ENCODE measurements at regions not wholly inside any gene's neighbourhood (a gene's known extent, or its start where the extent isn't known, plus 50 kb on each side); places are given as distances from the start of the nearest gene placed in this dataset.
"Not testable (repeated sequence)": the region's sequence is repeated elsewhere in the genome, so short reads cannot be mapped to it uniquely, and the experiment has no call there.

DNA sequence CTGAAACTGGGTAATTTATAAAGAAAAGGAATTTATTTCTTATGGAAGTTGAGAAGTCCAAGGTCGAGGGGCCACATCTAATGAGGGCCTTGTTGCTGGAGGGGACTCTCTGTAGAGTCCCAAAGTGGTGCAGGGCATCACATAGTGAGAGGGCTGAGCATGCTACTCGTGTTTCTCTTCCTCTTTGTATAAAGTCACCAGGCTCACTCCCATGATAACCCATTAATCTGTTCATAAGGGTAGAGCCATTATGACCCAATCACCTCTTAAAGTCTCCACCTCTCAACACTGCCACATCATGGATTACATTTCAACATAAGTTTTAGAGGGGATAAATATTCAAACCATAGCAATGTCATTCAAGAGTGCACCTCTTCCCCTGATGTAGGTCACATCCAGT lies 79.1 kb upstream of the ATP2B1 start:
- DNase-seq, result no peak

- no peak for DNase-seq
These were observed 77.7 kb upstream of the ATP2B1 start for GRCh38 chr12:89786177-89786810.

DNA sequence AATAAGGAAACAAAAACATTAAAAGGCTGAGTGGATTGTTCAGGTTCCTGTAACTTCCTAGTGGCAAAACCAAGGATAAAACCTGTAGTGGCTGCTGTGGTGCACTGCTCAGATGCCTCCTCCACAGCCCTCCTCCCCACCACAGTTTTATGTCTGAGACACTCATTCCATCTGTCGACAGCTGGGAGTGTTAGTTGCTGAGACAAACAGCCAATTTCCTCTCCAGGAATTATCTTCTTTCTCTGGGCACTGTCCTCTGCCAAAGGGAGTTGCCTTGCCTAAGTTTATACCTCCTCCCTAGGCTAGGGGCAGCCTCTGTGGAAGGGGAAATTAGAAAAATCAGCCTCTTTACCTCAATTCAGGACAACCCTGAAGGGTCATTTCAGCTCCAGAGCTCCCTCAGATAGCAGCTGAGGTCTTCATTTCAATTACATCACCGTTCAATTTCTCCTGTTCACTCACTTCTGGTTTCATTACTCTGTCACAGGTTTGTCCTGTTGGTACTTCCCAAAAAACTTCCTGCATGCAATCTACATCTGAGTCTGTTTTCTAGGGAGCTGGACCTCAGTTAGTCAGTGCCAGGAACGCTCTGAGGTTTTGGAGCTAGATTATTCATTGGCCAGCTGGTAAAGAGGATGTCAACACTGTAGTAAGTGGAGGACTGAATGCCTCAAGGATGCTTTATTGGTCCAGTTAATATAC lies 74.9 kb upstream of the ATP2B1 start:
- no peak for DNase-seq

GRCh38 chr12:89782807-89783206 lies 74.2 kb upstream of the ATP2B1 start:
- no peak for DNase-seq

DNA sequence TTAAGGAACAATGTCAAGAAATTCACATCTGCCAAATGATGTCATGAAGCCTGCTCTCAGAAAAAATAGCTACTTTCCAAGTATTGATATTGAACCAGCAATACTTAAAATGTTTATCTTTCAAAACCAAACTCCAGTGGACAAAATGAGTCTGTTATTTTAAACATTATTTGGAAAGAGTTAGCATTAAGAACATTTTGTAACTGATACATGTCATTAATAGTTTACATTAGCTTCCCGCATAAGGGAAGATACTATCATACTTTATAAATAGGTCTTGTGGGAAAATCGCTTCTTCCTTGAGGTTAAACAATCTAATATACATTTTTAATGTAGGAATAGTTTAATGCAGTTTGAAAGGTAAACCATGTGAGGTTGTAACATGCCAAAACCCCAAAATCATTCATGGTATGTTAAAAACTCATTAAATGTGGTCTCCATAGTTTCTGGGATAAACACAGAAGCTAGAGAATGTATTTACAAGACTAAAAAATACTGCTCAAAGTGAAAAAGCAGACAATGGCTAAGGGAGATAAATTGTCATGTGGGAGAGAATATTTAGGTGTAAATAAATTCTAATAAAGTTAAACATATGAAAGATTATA lies 73.4 kb upstream of the ATP2B1 start:
- no peak for DNase-seq

- no peak for DNase-seq
These were observed 72.5 kb upstream of the ATP2B1 start for GRCh38 chr12:89781156-89781555.

DNA sequence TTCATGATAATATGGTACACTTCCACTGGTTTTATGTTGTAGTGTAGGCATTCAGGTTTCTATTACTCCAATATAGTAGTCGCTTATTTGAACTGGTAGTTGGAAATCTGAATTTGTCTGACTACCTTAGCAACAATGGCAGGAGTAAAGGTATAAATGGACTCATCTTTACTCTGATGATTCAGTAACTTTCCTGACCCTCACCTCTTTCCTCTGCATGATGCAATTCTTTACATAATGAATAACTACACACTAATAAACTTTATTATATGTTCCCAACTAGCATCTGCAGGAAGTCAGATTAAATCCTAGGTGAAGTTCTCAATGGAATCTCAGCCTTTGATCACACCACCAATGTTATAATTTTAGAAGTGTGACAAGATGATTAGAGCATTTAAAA lies 70.5 kb upstream of the ATP2B1 start:
- DNase-seq, result no peak

DNA sequence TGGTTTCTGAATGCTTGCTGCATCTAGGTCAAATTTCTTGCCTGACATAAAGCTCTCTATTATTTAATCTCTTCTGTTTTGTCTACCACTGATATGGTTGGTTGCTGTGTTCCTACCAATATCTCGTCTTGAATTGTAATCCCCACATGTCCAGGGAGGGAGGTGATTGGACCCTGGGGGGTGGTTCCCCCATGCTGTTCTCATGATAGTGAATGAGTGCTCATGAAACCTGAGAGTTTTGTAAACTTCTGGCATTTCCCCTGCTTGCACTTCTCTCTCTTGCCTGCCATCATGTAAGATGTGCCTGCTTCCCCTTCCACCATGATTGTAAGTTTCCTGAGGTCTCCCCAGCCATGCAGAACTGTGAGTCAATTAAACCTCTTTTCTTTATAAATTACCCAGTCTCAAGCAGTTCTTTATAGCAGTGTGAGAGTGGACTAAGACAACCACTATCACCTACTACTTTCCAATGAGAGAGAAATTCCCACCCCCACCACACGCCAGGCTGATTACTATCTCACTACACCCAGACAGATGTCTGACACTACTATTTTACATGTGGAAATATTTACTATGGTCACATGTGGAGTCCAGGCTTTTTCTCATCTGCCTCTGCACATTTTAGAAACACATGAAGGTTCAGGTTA lies 69.2 kb upstream of the ATP2B1 start:
- DNase-seq, result no peak

- DNase-seq, result no peak
These were observed 67.3 kb upstream of the ATP2B1 start for GRCh38 chr12:89775986-89776365.

DNA sequence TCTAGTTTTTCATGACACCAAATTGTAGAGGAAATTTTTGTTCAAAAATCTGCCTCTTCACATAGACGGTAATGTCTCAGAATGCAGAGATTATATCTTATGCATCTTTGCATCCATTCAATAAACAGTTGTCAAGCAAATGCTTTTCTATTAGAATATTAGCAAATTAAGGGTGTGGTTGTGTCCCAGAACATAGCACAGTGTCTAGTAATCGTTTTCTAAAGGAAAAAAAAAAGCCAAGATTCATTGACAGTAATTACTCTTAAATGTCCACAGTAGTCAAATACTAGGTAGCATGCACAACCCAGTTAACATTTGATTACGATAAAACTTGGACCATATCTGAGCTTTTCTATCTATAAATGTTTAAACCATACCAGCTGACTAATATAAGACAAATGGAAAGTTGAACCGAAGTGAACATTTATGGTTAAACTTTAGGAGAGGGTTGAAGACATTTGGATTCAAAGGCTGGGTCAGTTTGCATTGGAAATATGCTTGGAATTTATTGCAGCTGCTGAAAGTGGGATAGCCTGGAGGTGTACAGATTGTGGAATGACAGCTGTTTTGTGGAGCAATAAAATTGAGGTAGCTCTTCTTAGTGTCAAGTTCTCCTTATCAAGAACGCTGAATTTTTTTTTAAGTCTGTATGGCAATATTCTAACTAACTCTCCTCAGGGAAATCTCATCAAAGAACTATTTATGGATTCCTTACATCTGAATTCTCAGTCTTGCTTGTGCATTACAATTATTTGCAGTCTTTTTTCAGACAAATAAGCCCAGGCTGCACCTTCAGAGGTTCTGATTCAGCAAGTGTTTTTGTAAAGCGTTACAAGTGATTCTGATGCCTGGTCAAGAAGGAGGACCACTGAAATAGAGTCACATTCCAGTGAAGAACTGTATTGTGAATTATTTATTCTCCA lies 66.7 kb upstream of the ATP2B1 start:
- DNase-seq, result no peak

GRCh38 chr12:89774645-89775044 lies 66.0 kb upstream of the ATP2B1 start:
- no peak for DNase-seq

- no peak for DNase-seq
These were observed 61.8 kb upstream of the ATP2B1 start for GRCh38 chr12:89770391-89770790.

GRCh38 chr12:89769483-89769818 lies 60.8 kb upstream of the ATP2B1 start:
- DNase-seq, result no peak

DNA sequence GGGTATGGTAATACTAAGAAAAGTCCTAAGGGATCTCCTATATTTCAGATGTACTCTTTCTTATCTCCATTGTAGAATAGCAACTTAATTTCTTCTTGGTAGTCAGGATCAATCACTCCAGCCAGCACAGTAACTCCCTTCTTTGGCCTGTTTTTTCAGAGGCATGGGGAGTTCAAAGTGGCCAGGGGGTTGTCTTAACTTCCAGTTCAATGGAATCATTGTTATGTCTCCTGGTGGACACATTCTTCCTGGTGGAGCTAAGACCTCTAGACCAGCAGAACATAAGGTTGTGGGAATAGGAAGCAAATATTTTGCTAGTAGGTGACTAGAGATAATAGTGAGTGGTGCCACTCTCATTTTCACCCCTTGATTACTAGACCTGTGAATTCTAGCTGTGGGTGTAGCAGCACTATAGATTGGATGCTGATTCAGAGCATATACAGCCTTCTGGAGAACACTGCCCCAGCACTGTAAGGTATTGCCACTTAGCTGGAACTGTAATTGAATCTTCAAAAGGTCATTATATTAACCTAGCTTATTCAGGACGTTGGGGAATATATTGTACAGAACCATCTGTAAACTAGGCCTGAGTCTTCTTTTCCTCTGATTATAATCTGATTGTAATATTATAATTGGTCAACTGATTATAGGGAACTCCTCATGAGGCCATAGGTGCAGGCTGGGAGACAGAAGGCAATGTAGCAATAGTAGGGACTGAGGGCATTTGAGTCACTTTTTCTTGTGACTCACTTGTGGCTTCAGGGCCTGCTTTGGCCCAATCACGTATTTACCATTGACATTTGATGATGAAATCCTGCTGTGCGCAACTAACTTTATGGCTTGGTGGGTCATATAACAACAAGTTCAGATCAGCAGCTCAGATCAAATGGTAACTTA lies 60.2 kb upstream of the ATP2B1 start:
- DNase-seq, result no peak

DNA sequence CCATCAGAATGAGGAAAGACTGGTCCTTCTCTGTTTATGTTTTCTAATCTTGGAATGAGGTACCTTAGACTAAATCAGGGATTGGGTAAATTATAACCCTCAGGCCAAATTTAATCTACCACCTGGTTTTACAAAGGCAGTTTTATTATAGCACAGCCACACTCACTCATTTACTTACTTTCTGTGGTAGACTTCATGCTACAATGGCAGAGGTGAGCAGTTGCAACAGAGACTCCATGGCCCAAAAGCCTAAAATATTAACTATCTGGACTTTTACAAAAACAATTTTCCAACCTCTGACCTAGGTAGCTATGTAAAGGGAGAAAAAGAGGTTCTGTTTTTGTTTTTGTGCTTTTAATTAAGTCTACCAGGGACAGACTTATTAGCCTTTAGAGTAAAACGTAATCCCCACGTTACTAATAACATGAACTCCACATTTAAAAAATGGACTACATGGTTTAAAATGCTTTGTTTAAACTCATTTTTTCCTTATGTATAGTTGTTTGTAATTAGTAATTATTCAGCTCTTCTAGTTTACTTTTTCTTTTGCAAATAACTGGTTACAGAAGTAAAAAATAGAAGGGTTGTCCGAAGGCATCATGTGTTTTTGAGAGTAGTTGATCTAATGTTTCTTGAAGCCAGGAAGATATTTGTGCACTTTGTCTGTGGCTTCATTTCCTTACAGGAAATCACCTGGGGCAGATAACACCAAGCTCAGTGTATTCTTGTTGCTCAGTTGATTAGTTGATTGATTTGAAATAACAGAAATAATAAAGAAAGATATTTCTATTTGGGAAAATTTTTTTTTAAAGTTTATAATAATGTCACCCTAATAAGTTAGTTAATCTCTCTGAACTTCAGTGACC lies 57.6 kb upstream of the ATP2B1 start:
- DNase-seq, result no peak

DNA sequence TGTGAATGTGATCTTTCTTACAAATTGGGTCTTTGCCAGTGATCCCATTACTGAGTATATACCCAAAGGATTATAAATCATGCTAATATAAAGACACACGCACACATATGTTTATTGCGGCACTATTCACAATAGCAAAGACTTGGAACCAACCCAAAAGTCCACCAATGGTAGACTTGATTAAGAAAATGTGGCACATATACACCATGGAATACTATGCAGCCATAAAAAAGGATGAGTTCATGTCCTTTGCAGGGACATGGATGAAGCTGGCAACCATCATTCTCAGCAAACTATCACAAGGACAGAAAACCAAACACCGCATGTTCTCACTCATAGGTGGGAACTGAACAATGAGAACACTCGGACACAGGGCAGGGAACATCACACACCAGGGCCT lies 55.5 kb upstream of the ATP2B1 start:
- DNase-seq, result not testable (repeated sequence)

- no peak for DNase-seq
These were observed 54.0 kb upstream of the ATP2B1 start for GRCh38 chr12:89762498-89763170.

DNA sequence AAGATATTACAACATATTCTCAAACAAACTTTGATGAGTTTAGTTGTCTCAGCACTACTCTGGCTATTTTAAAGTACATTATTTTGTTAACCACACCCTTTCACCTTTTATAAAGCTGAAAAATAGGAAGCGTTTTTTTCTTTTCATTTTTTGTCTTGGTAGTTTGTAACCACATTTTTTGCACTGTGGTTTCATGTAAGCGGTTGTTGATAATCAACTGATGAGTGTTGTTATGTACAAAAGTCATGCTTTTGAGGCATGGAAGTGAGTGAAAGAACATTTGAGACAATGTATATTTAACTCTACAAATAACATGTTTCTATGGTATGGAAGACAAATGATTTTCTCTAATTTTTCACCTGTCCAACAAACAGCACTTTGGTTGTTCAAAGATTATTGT lies 52.1 kb upstream of the ATP2B1 start:
- no peak for DNase-seq

All from activated CD8-positive, alpha-beta memory T cell treated with anti-CD3 and anti-CD28 coated beads for 24 hours (primary cell).